DND-41 (cell line): ENCODE measurements at regions not wholly inside any gene's neighbourhood (a gene's known extent, or its start where the extent isn't known, plus 50 kb on each side); places are given as distances from the start of the nearest gene placed in this dataset.

Experiments
- ATAC-seq: fragments of 200-7000 bp; cut with Tn5 transposase; 3 replicates; pipeline ENCODE4 v1.9.1; 2021; ENCODE audit warnings: low read depth; ENCODE audit not compliant: insufficient read depth
- DNase-seq: peaks from one replicate; pipeline ENCODE4 v3.0.0-alpha.2; 2020
- H2AFZ ChIP-seq: 2 replicates; pipeline ENCODE4 v1.6.0; 2012; ENCODE audit warnings: low read depth, low read length
- H3K27ac ChIP-seq: 2 replicates; pipeline ENCODE4 v1.5.1; 2012; ENCODE audit warnings: low read length, inconsistent platforms
- H3K27me3 ChIP-seq: fragments of 200-600 bp; sonication (generic); 2 replicates; pipeline ENCODE4 v1.6.0; 2012; ENCODE audit warnings: low read length, mild to moderate bottlenecking, inconsistent platforms; ENCODE audit not compliant: insufficient read depth, poor library complexity
- H3K36me3 ChIP-seq: 2 replicates; pipeline ENCODE4 v1.5.1; 2012; ENCODE audit warnings: low read length, inconsistent platforms; ENCODE audit not compliant: insufficient read depth
- H3K4me1 ChIP-seq: 2 replicates; pipeline ENCODE4 v1.5.1; 2012; ENCODE audit warnings: mild to moderate bottlenecking, low read length; ENCODE audit not compliant: insufficient read depth
- H3K4me2 ChIP-seq: 2 replicates; pipeline ENCODE4 v1.6.0; 2012; ENCODE audit warnings: mild to moderate bottlenecking, moderate library complexity, low read length, inconsistent platforms; ENCODE audit not compliant: insufficient read depth
- H3K4me3 ChIP-seq, 2 experiments: fragments of 200-600 bp in 1 of 2; shearing (Covaris generic) in 1 of 2; 2 replicates each; pipeline ENCODE4 v1.5.1; 2012 to 2016; ENCODE audit warnings: inconsistent platforms in 2 of 2, low read length in 2 of 2, mild to moderate bottlenecking in 2 of 2, low read depth in 1 of 2, moderate library complexity in 1 of 2
- H3K79me2 ChIP-seq: 2 replicates; pipeline ENCODE4 v1.6.0; 2012; ENCODE audit warnings: low read length, inconsistent platforms; ENCODE audit not compliant: insufficient read depth
- H3K9ac ChIP-seq: 2 replicates; pipeline ENCODE4 v1.6.0; 2012; ENCODE audit warnings: low read depth, mild to moderate bottlenecking, inconsistent platforms, low read length, moderate library complexity
- H3K9me3 ChIP-seq: 2 replicates; pipeline ENCODE4 v1.5.1; 2012; ENCODE audit warnings: low read length, moderate library complexity, mild to moderate bottlenecking, inconsistent platforms; ENCODE audit not compliant: insufficient read depth, severe bottlenecking
- H4K20me1 ChIP-seq: 2 replicates; pipeline ENCODE4 v1.6.0; 2012; ENCODE audit warnings: low read length; ENCODE audit not compliant: insufficient read depth
- CTCF ChIP-seq: IDR thresholded peaks from 2 replicates; pipeline ENCODE4 v1.5.1; 2012; ENCODE audit warnings: borderline replicate concordance, low read length, moderate library complexity, mild to moderate bottlenecking; ENCODE audit not compliant: poor library complexity, severe bottlenecking; ENCODE audit errors: extremely low read depth
- EZH2 ChIP-seq: IDR thresholded peaks from 3 replicates; pipeline ENCODE4 v1.6.1; 2012; ENCODE audit warnings: borderline replicate concordance, low read depth, mild to moderate bottlenecking, moderate library complexity, low read length, inconsistent platforms; ENCODE audit not compliant: severe bottlenecking

GRCh38 chr2:236444187-236444586 is 125.4 kb upstream of the ACKR3 start:
- H3K4me1 ChIP-seq = no peaks in the 10 kb centered on the region

GRCh38 chr2:236445678-236446077 is 123.9 kb upstream of the ACKR3 start:
- no peak overlapping the region for H3K4me3 ChIP-seq
- peaks cover 2% of the 10 kb centered on the region for H3K27me3 ChIP-seq
- no peaks in the 10 kb centered on the region for H3K4me1 ChIP-seq
- H2AFZ ChIP-seq = no peak overlapping the region
- H3K36me3 ChIP-seq = no peaks in the 10 kb centered on the region
- ATAC-seq (no peak), DNase-seq (no peak)
- no peak for TF ChIP-seq EZH2
- no peak for TF ChIP-seq CTCF
- no peak overlapping the region for H3K4me2 ChIP-seq
- no peaks in the 10 kb centered on the region for H3K79me2 ChIP-seq
- no peaks in the 10 kb centered on the region for H4K20me1 ChIP-seq
- H3K9me3 ChIP-seq = no peaks in the 10 kb centered on the region
- no peak overlapping the region for H3K27ac ChIP-seq
- H3K9ac ChIP-seq = no peak overlapping the region

More at GRCh38 chr2:236444187-236444586, 125.4 kb upstream of the ACKR3 start:
- Histone ChIP-seq H3K27me3 (peaks cover 2% of the 10 kb centered on the region), H3K9me3 (no peaks in the 10 kb centered on the region), H3K36me3 (no peaks in the 10 kb centered on the region), H3K4me3 (no peak overlapping the region), H2AFZ (no peak overlapping the region), H3K4me2 (no peak overlapping the region), H3K27ac (no peak overlapping the region), H3K9ac (no peak overlapping the region), H3K79me2 (no peaks in the 10 kb centered on the region), H4K20me1 (no peaks in the 10 kb centered on the region)
- DNase-seq (no peak), ATAC-seq (no peak)
- TF ChIP-seq CTCF = no peak
- no peak for TF ChIP-seq EZH2

DNA sequence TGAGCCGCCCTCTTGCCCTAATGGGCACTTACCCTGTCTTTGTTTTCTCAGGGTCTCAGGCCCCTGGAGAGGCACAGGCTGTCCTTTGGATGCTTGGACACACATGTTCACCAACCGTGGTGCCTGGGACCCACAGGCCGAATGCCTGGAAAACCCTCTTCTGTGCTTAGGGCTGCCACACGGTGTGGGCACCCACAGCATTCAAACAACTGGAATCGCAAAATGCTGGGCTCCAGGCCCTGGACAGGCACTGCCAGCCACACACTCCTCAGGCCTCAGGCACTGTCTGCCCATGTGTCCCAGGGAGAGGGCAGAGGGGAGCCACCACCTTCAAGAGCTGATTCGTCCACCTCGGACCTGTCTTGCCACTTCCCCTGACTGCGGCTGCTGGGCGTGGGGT is 123.1 kb upstream of the ACKR3 start:
- Histone ChIP-seq H3K27ac (no peak overlapping the region), H3K9ac (no peak overlapping the region), H2AFZ (no peak overlapping the region), H3K4me3 (no peak overlapping the region), H4K20me1 (no peaks in the 10 kb centered on the region), H3K36me3 (no peaks in the 10 kb centered on the region), H3K79me2 (no peaks in the 10 kb centered on the region), H3K27me3 (peaks cover under 1% of the 10 kb centered on the region), H3K9me3 (no peaks in the 10 kb centered on the region), H3K4me2 (no peak overlapping the region), H3K4me1 (no peaks in the 10 kb centered on the region)
- no peak for TF ChIP-seq EZH2
- TF ChIP-seq CTCF = no peak
- ATAC-seq = no peak
- no peak for DNase-seq

DNA sequence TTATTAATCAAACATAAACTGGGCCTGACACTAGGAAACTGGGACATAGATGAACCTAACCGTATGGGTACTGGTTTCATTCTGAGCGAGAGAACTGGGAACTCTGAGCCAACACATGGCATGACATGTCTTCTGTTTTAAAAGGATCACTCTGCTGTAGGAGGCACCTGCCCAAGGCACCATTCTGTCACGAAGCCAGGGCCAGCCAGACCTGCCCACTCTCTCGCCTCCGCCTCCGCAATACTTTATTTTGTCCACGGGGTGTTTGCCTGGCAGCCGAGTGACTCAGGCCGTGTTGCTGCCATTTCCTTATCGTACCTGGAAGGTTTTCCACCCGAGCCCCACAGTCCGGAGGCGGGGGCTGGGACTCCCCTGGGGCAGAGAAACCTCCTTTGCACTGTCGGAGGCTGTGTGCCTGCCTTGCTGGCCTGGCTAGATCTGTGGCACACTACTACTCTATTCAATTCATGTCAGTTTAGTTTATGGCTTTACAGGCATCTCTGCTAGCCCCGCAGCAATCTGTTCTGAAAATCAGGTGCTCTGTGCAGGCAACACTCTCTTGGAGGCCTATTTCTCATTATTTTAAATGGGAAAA is 120.4 kb upstream of the ACKR3 start:
- no peaks in the 10 kb centered on the region for H3K36me3 ChIP-seq
- no peaks in the 10 kb centered on the region for H3K9me3 ChIP-seq
- no peak overlapping the region for H3K9ac ChIP-seq
- no peaks in the 10 kb centered on the region for H3K79me2 ChIP-seq
- no peak overlapping the region for H2AFZ ChIP-seq
- no peak overlapping the region for H3K27ac ChIP-seq
- H3K4me2 ChIP-seq = no peak overlapping the region
- no peak overlapping the region for H3K4me3 ChIP-seq
- no peak for ATAC-seq
- no peaks in the 10 kb centered on the region for H4K20me1 ChIP-seq
- peaks cover 9% of the 10 kb centered on the region for H3K27me3 ChIP-seq
- H3K4me1 ChIP-seq = no peaks in the 10 kb centered on the region
- no peak for DNase-seq
- TF ChIP-seq EZH2 (no peak), CTCF (no peak)
